Effector memory CD4-positive, alpha-beta T cell (primary cell): ENCODE measurements at regions not wholly inside any gene's neighbourhood (a gene's known extent, or its start where the extent isn't known, plus 50 kb on each side); places are given as distances from the start of the nearest gene placed in this dataset.
"Not testable (repeated sequence)": the region's sequence is repeated elsewhere in the genome, so short reads cannot be mapped to it uniquely, and the experiment has no call there.

Experiments used
- DNase-seq, 3 donors: peaks; one replicate each; pipeline ENCODE4 v3.0.0-alpha.2; 2020
- H3K27ac ChIP-seq: 2 replicates; pipeline ENCODE4 v1.7.0; 2013; ENCODE audit warnings: mild to moderate bottlenecking, low read length, moderate library complexity; ENCODE audit not compliant: insufficient read depth, poor library complexity, severe bottlenecking
- H3K27me3 ChIP-seq: replicated peaks from 2 replicates; pipeline ENCODE4 v1.7.0; 2013; ENCODE audit warnings: mild to moderate bottlenecking, low read length; ENCODE audit not compliant: insufficient read depth, control insufficient read depth, poor library complexity, severe bottlenecking
- H3K36me3 ChIP-seq: 2 replicates; pipeline ENCODE4 v1.7.0; 2013; ENCODE audit warnings: mild to moderate bottlenecking, low read length, moderate library complexity; ENCODE audit not compliant: control insufficient read depth, insufficient read depth
- H3K4me1 ChIP-seq: 2 replicates; pipeline ENCODE4 v1.7.0; 2013; ENCODE audit warnings: low read length, mild to moderate bottlenecking; ENCODE audit not compliant: control insufficient read depth, insufficient read depth, poor library complexity, severe bottlenecking
- H3K4me3 ChIP-seq: 2 replicates; pipeline ENCODE4 v1.7.0; 2013; ENCODE audit warnings: low read length, low read depth, mild to moderate bottlenecking; ENCODE audit not compliant: insufficient read depth, poor library complexity, severe bottlenecking
- H3K9me3 ChIP-seq: 2 replicates; pipeline ENCODE4 v1.7.0; 2013; ENCODE audit warnings: mild to moderate bottlenecking, low read length, moderate library complexity; ENCODE audit not compliant: control insufficient read depth

GRCh38 chr10:118955951-118956801 lies 73.3 kb upstream of the NANOS1 start:
- H3K36me3 ChIP-seq = no peaks in the 10 kb centered on the region
- H3K4me1 ChIP-seq = no peaks in the 10 kb centered on the region
- no peaks in the 10 kb centered on the region for H3K27me3 ChIP-seq
- H3K4me3 ChIP-seq = no peak overlapping the region
- no peaks in the 10 kb centered on the region for H3K9me3 ChIP-seq
- DNase-seq = no peak
- no peak overlapping the region for H3K27ac ChIP-seq

DNA sequence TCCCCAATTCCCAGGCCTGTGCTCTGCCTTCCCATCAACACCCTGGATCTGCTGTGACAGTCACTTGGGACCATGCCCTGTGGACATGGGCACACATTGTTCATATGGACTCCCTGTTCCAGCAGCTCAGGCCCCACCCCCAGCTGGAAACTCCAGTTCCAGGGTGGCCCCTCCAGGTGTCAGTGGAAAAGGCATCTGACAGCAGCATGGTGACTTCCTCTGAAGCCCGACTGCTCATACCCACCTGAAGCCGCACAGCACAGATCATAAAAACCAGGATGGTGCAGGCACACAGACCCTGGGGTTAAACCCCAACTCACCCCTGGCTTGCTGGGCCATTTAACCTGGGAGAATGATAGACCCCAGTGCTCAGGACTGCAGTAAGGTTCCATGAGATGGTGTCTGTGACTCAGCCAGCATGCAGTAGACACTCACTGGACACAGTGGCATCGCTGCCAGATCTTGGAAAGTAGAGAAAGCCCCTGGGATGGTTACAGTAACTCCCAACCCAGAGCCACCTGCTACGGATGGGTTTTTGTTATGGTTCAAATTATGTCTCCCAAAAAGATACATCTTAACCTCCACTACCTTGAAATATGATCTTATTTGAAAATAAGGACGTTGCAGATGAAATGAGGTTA lies 72.6 kb upstream of the NANOS1 start:
- no peaks in the 10 kb centered on the region for H3K9me3 ChIP-seq
- no peaks in the 10 kb centered on the region for H3K36me3 ChIP-seq
- H3K4me3 ChIP-seq = no peak overlapping the region
- H3K27me3 ChIP-seq = no peaks in the 10 kb centered on the region
- H3K27ac ChIP-seq = no peak overlapping the region
- H3K4me1 ChIP-seq = no peaks in the 10 kb centered on the region
- DNase-seq = no peak

GRCh38 chr10:118957443-118957825 lies 72.1 kb upstream of the NANOS1 start:
- Histone ChIP-seq H3K9me3 (no peaks in the 10 kb centered on the region), H3K27me3 (no peaks in the 10 kb centered on the region), H3K4me3 (no peak overlapping the region), H3K4me1 (no peaks in the 10 kb centered on the region), H3K36me3 (no peaks in the 10 kb centered on the region), H3K27ac (no peak overlapping the region)
- no peak for DNase-seq

- Histone ChIP-seq H3K4me1 (no peaks in the 10 kb centered on the region), H3K36me3 (no peaks in the 10 kb centered on the region), H3K27ac (no peak overlapping the region), H3K27me3 (no peaks in the 10 kb centered on the region), H3K9me3 (no peaks in the 10 kb centered on the region), H3K4me3 (no peak overlapping the region)
- DNase-seq = no peak
These were observed 71.5 kb upstream of the NANOS1 start for GRCh38 chr10:118957966-118958365.

- no peaks in the 10 kb centered on the region for H3K9me3 ChIP-seq
- no peak overlapping the region for H3K4me3 ChIP-seq
- no peak for DNase-seq
- H3K27ac ChIP-seq = no peak overlapping the region
- H3K36me3 ChIP-seq = no peaks in the 10 kb centered on the region
- H3K27me3 ChIP-seq = no peaks in the 10 kb centered on the region
- H3K4me1 ChIP-seq = no peaks in the 10 kb centered on the region
These were observed 71.0 kb upstream of the NANOS1 start for GRCh38 chr10:118958559-118958958.

GRCh38 chr10:118958984-118959925 lies 70.3 kb upstream of the NANOS1 start:
- Histone ChIP-seq H3K4me3 (no peak overlapping the region), H3K27me3 (no peaks in the 10 kb centered on the region), H3K9me3 (no peaks in the 10 kb centered on the region), H3K4me1 (no peaks in the 10 kb centered on the region), H3K36me3 (no peaks in the 10 kb centered on the region), H3K27ac (no peak overlapping the region)
- DNase-seq = no peak

GRCh38 chr10:118960157-118961090 lies 69.1 kb upstream of the NANOS1 start:
- H3K4me1 ChIP-seq = no peaks in the 10 kb centered on the region
- H3K27me3 ChIP-seq = no peaks in the 10 kb centered on the region
- no peak overlapping the region for H3K4me3 ChIP-seq
- H3K36me3 ChIP-seq = no peaks in the 10 kb centered on the region
- no peaks in the 10 kb centered on the region for H3K9me3 ChIP-seq
- no peak for DNase-seq
- H3K27ac ChIP-seq = no peak overlapping the region

- DNase-seq = no peak
- no peak overlapping the region for H3K27ac ChIP-seq
- no peaks in the 10 kb centered on the region for H3K27me3 ChIP-seq
- H3K36me3 ChIP-seq = no peaks in the 10 kb centered on the region
- no peaks in the 10 kb centered on the region for H3K4me1 ChIP-seq
- no peaks in the 10 kb centered on the region for H3K9me3 ChIP-seq
- H3K4me3 ChIP-seq = no peak overlapping the region
These were observed 68.1 kb upstream of the NANOS1 start for GRCh38 chr10:118961436-118961835.

GRCh38 chr10:118962331-118962868 lies 67.1 kb upstream of the NANOS1 start:
- H3K27ac ChIP-seq, H3K9me3 ChIP-seq, DNase-seq, H3K4me1 ChIP-seq, H3K27me3 ChIP-seq, H3K36me3 ChIP-seq, H3K4me3 ChIP-seq: not testable (repeated sequence)
